Left cardiac atrium (tissue), 4 donors: ENCODE measurements at regions not wholly inside any gene's neighbourhood (a gene's known extent, or its start where the extent isn't known, plus 50 kb on each side); places are given as distances from the start of the nearest gene placed in this dataset.
A peak's percentile ranks its signal among the peaks of the same experiment; 100 is the strongest.

Source experiments
- ATAC-seq, 2 donors: fragments of 200-7000 bp; cut with Tn5 transposase; one replicate each; pipeline ENCODE4 v1.9.1; 2020; ENCODE audit warnings: mild to moderate bottlenecking in 2 of 2, moderate library complexity in 2 of 2
- DNase-seq: peaks from one replicate; pipeline ENCODE4 v3.0.0-alpha.2; 2020
- intact Hi-C, 2 donors: fragments of 100-400 bp; cut with DNase I; formaldehyde crosslinking; loops; one replicate each; pipeline versions ENCODE4 v1.14.1 to v1.15.1; 2022 to 2023
- donor health status: DM: no; HTN: yes; CAD: no.
- donor health status: DM: no; HTN: yes; CAD: no; lungs with severe emphysema.
- donor health status: DM: yes; HTN: yes; CAD: no.
- donor health status: Dilated cardiomyopathy.

DNA sequence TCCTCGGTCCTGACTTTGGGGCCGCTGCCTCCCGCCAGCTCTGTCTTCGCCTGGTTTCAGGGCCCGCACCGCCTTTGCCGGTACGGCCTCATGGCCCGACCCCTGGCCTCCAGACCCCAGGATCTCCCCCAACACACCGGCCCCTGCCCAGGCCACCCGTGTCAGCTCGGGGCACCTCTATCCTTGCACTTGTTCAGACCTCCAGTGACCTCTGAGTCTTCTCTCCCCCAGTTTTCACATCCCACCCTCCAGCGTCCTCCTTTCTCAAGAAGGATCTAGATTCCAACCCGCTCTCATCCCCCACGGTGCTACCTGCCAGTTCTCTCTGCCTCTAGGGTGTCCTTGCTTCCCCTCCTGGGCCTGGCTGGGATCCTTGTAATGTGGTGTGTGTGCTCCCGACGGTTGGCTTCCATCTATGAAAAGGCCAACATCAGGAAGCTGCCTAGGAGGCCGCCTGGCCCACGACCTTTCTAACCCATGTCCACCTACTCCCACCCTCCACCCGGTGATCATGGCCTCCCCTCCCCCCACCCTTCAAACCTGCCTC is 61.1 kb downstream of the SPATA31C2 start:
- intact Hi-C loops, result loop anchor here in 1 of 2 donors (10.0 kb wide), 1 partner anchor 498 kb away; no protein-coding TSS in a partner anchor
- ATAC-seq (no peak), DNase-seq (no peak)

DNA sequence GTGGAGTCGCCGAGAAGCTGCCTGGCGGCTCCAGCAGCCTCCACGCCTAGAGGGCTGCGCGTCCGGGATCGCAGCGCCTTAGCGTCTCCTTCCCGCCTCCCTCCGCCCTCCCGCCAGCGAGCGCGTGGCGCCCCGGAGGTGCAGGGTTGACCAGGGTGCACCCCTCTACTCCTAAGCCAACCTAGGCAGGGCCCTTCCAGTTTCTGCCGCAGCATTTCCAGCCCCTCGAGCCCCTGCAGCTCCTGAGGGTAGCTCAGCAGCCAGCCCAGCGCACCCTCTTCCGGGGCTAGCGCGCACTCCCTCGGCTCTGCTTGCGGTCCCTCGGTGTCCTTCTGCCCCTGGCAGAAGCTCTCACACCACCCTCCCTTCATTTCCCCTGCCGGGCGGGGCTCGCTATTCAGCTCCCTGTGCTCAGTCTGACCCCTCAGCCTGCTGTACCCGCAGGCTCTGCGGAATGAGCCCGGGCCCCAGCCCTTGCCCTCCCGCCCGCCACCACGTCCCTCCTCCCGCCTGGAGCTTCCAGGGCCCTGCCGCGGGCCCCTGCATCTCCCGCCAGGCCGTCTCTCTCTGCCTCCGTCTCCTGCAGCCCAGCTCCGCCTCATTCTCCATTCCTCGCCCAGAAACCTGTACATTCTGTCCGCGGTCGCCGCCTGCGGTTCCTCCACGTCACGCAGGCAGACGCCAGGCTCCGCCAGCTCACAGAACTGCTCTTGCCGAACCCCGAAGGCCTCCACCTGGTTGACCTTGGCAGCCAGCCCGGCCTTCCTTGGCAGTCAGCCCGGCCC is 61.8 kb downstream of the SPATA31C2 start:
- intact Hi-C loops, result loop anchor here in 1 of 2 donors (10.0 kb wide), 1 partner anchor 498 kb away; no protein-coding TSS in a partner anchor
- peak; percentile 71 for DNase-seq
- peak; percentile 92 to 94 for ATAC-seq

DNA sequence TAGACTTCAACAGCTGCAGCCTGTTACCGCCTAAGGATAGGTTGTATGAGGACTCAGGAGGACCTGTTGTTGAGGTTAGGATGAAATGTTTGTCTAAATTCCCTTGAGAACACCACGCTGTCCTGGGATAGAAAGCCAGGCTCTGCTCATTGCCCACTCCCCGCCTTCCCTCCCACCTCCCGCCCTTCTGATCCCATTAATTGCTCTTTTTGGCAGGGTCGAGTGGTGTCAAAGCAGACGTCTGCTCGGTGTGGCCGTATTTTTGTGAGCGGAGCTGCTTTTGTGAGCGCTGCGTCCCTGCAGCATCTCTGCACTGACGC is 62.3 kb downstream of the SPATA31C2 start:
- ATAC-seq, result no peak
- intact Hi-C loops, result loop anchor here in 1 of 2 donors (10.0 kb wide), 1 partner anchor 499 kb away; no protein-coding TSS in a partner anchor

DNA sequence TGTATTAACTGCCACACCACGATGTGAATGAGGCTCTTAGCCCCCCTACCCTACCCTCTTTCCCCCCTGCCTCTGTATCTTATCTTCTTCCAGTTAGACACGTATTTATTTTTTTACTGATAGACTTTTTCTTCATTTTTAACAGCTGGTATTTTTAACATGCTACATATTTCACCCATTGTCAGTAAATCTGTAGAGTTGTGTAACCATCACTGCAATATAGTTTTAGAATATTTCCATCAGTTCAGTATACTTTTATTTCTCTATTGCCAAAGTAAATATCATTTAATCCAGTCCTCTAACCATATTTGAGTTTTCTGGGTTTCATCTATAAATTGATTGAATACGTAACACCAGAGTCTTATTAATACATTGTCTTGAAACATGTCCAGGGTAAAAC is 62.8 kb downstream of the SPATA31C2 start:
- ATAC-seq (no peak), DNase-seq (no peak)
- intact Hi-C loops, result loop anchor here in 1 of 2 donors (10.0 kb wide), 1 partner anchor 499 kb away; no protein-coding TSS in a partner anchor

More for the DNA sequence above, 62.3 kb downstream of the SPATA31C2 start:
- no peak for DNase-seq

DNA sequence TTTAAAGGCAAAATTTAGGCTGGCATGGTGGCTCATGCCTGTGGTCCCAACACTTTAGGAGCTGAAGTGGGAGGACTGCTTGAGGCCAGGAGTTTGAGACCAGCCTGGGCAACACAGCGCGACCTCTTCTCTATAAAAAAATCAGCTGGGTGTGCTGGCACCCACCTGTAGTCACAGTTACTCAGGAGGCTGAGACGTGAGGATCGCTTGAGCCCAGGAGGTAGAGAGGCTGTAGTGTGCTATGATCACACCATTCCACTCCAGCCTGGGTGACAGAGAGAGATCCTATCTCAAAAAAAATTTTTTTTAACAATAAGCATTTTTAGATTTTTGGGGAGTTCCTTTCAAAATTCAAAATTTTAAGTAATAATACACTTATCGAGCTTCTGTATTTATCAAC is 63.3 kb downstream of the SPATA31C2 start:
- ATAC-seq (no peak), DNase-seq (no peak)
- intact Hi-C loops, result loop anchor here in 1 of 2 donors (10.0 kb wide), 1 partner anchor 500 kb away; no protein-coding TSS in a partner anchor

DNA sequence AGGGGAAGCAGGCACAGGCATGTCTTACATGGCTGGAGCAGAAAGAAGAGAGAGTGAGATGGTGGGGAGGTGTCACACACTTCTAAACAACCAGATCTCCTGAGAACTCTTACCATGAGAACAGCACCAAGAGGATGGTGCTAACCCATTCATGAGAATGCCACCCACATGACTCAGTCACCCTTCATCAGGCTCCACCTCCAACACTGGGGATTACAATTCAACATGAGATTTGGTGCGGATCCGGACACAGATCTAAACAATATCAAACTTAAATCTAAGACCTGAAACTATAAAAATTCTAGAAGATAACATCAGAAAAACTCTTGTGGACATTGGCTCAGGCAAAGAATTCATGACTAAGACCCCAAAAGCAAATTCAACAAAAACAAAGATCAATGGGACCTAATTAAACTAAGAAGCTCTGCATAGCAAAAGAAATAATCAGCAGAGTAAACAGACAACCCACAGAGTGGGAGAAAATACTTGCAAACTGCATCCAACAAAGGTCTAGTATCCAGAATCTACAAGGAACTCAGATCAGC is 65.4 kb downstream of the SPATA31C2 start:
- ATAC-seq (no peak), DNase-seq (no peak)
- intact Hi-C loops, result loop anchor here in 1 of 2 donors (10.0 kb wide), 1 partner anchor 502 kb away; no protein-coding TSS in a partner anchor

DNA sequence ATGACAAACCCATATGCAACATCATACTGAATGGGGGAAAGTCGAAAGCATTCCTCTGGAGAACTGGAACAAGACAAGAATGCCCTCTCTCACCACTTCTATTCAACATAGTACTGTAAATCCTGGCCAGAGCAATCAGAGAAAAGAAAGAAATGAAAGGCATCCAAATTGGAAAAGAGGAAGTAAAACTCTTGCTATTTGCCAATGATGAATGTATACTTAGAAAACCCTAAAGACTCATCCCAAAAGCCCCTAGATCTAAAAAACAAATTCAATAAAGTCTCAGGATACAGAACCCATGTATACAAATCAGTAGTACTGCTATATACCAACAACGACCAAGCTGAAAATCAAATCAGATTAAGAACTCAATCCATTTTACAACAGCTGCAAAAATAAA is 66.9 kb downstream of the SPATA31C2 start:
- no peak for ATAC-seq
- intact Hi-C loops, result loop anchor here in 1 of 2 donors (10.0 kb wide), 1 partner anchor 503 kb away; no protein-coding TSS in a partner anchor

DNA sequence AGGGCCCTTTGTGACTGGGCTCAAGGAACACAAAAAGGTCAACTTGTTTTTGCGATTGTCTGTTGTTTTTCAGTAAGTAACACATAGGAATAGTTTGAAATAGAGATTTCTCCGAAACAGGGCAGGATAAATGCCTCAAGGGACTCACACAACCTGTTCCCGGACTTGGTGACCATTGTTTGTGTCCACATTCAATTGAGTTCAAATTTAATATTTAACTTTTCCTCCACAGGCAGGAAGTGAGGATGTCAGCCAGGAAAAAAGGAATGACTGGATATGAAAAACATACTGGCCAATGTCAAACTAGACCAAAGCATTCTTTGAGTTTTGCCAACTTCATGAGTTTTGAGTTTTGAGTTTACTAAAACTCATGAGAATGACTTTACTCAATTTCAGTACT is 72.7 kb downstream of the SPATA31C2 start:
- intact Hi-C loops, result no loop called here
- no peak for ATAC-seq
- no peak for DNase-seq

More for the DNA sequence above, 66.9 kb downstream of the SPATA31C2 start:
- no peak for DNase-seq

DNA sequence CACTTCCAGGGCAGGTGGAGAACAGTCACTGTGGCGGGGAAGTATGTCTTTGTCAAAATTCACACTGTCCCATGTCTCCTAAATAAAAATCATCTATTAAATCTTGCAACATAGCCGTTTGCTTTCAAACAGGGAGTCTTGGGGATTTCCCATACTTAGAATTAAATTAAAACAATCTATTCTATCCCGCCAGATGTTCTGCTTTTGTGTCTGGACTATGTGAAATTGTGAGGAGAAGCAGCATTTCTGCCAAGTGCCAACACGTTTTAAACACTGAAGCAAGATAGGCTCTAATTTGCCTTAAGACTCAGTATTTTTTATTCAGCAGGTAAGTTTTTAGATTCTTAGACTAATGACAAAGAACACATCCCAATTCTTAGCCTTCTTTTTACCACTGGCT is 73.7 kb downstream of the SPATA31C2 start:
- intact Hi-C loops, result no loop called here
- ATAC-seq (no peak), DNase-seq (no peak)

DNA sequence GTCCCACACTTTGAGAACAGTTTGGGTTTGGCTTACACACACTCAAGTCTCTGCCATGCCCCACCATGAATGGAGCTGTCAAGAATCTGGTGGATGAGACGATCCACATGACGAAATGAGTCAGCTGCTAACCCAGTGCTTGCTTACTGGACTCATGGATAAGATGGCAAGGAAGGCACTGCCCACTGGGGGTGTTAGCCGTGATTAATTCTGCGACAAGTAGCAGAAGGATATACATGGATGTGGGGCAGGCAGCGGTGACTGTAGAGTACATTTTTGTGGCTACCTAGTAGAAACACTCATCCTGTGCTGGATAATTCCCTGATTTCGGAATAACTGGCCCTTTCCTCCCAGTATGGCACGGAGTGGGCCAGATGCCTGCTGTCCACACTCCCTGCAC is 77.5 kb downstream of the SPATA31C2 start:
- intact Hi-C loops, result no loop called here
- no peak for DNase-seq
- no peak for ATAC-seq

DNA sequence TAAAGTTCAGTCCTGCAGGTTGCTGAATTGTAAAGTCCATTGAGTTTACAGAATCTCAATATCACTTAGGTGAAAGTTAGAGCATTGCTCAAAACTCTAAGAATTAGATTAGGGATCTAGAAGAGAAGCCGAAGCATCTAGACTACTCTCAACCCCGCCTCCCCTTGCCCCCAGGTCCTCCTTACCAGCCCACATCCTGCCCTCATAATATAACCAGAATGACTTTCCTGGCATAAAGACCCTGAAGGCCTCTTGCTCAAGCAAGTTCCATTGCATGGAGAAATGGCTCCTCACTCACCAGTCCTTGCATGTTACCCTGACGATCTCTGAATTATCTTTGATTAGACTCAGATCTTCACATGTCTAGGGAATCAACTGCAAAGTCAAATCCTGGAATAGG is 78.8 kb downstream of the SPATA31C2 start:
- ATAC-seq, result no peak
- no peak for DNase-seq
- intact Hi-C loops, result no loop called here

DNA sequence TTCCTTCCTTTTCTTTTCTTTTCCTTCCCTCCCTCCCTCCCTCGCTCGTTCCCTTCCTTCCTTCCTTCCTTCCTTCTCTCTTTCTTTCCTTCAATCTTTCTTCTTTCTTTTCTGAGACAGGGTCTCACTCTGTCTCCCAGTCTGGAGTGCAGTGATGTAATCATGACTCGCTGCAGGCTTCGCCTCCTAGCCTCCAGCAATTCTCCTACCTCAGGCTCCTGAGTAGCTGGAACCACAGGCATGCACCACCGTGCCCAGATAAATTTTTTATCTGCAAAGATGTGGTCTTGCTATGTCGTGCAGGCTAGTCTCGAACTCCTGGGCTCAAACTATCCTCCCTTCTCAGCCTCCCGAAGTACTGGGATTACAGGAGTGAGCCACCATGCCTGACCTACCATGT is 81.4 kb downstream of the SPATA31C2 start:
- DNase-seq (no peak), ATAC-seq (no peak)
- intact Hi-C loops, result no loop called here

DNA sequence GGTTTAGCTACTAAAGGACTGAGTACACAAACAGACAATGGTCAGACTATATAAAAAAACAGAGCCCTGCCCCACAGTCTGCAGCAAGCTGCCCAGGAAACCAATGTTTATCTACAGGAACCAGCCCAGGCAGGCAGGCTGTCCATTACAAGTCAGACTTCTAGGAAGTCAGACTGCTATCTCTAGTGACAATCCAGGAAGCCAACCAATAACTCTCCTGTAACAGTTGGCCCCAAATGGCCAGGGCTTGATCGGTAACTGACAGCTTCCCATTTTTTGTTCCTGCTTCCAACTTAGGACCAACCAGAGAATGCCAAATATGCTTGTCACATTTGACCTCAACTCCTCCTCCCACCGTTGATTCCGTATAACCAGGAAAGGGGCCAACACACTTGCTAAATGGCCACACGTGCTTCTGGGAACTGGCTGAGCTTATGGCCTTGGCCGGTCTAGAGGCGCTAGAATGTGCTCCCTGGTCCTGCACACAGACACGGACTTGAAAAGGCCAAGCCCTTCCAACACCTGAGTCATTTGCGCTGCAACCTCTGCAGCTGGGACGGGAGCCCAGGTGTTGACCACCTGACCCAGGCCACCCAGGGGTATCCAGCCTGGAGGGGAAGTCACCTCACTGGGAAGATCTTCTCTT is 79.6 kb upstream of the CDK20 start:
- ATAC-seq (peak in 1 of 2 donors; percentile 44), DNase-seq (no peak)
- intact Hi-C loops, result no loop called here

DNA sequence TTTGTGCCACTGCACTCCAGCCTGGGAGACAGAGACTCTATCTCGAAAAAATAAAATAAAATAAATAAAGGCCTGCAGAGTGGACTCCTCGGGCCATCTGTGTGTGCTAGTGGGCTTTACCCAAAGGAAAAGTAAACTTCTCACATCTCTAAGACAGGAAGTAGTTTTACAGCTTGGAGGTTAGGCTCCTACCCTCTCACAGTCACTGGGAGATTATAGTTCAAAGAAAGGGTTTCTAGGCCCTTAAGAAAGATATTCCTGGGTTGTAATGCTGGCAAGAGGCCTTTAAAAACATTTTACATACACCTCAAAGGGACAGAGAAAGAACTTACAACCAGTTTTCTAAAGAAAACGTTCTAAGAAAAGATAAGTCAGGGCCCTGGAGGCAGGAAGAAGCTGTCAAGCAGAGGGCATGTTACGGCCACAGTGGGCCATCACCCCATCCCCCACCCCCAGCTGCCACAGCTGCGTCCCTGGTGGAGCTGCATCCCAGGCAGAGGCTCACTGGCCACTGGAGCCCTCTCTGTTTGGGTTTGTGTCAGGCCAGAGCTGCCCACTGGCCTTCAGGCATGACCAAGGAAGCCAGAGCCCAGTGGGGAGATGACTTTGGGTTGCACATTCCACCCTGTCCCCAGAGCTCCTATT is 78.1 kb upstream of the CDK20 start:
- ATAC-seq (no peak), DNase-seq (no peak)
- intact Hi-C loops, result no loop called here

DNA sequence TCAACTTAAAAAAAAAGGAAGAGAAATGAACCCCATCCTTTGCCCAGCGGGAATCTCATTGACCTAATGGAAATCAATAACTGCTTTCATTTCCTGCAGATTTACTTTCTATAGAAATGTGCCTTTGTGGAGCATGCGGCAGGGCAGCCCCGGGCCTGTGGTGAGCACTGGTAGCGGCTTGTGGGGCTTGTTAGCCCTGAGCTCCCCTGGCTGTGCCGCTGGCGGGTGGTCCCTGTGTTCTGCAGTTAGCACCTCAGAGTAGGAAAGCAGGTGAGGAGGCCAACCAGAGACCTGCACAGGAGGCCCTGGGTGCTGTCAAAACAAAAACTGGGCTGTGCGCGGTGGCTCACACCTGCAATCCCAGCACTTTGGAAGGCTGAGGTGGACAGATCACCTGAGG is 76.8 kb upstream of the CDK20 start:
- intact Hi-C loops, result no loop called here
- DNase-seq (no peak), ATAC-seq (no peak)

DNA sequence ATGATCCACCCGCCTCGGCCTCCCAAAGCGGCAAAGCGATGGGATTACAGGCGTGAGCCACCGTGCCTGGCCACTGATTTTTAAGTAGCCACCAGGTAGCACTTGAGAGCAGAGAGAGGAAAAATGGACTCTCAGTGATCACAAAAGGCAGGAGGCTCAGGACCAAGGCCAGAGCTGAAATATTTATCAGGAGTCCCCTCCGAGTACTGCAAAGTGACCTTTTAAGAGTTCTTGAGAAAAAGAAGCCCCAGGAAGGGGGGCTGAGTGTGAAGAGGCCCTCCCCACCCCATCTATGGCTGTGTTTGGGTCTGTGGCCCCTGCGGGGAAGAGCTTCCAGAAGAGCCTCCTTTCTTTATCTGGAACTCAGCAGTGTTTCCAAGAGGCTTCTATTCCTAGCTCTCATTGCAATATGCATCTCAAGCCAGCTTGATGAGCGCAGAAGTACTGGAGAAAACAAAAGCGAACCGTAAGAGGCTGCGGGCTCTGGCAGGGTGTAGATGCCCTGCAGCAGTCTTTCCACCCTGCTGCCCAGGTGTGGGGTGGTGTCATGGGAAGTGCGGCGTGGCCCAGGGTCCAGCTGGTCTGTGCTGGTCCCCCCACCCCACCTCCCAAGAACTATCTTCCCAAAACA is 75.5 kb upstream of the CDK20 start:
- no peak for ATAC-seq

DNA sequence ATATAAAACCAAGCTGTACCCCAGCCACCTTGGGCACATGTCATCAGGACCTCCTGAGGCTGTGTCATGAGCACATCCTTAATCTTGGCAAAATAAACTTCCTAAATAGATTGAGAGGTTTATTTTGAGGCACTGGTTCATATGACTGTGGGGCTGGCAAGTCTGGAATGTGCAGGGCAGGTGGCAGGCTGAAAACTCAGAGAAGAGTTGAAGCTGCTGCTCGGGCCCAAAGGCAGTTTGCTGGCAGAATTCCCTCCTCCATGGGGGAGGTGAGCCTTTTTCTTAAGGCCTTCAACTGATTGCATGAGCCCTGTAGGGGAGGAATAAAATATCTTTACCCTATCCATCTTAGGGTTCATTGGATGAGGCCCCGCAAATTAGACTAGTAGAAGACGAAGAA is 72.2 kb upstream of the CDK20 start:
- DNase-seq (no peak), ATAC-seq (no peak)
- intact Hi-C loops, result no loop called here

More for the DNA sequence above, 75.5 kb upstream of the CDK20 start:
- DNase-seq, result no peak
- intact Hi-C loops, result no loop called here

DNA sequence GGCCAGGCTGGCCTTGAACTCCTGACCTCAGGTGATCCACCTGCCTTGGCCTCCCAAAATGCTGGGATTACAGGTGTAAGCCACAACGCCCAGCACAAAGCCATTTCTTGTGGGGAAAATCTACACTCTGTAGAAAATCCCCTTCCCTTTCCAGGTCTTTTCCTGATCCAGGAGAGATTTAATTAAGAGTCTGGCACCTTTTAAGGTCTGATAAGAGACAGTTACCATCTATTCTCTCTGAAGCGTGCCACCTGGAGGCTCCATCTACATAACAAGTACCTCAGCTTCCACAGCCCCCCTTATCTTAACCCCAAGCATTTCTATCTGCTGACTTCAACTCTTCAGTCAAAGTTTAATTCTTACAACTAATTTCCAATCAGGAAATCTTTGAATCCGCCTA is 71.4 kb upstream of the CDK20 start:
- intact Hi-C loops, result no loop called here

DNA sequence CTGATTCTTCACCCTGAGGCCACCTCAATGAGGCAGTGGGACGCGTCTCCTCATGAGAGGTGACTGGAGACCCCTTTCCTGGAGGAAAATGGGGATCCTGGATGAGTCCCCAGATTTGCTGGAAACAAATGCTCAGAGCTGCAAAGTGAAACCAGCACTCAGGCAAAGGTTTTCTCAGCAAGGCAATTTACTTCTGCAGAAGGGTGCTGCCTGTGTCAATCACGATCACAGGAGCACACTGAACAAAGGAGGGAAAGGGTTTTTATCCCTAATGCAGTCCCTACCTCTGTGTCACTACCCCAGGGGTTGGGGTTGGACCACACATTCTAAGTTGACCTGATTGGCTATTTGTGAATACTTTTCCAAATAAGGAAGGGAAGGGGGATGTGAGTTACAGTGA is 69.9 kb upstream of the CDK20 start:
- DNase-seq, result no peak
- ATAC-seq, result no peak
- intact Hi-C loops, result loop anchor here in 1 of 2 donors (5.0 kb wide), 1 partner anchor 367 kb away; no protein-coding TSS in a partner anchor

More for the DNA sequence above, 71.4 kb upstream of the CDK20 start:
- no peak for ATAC-seq
- no peak for DNase-seq
